HG03342 (cell line): ENCODE measurements at regions not wholly inside any gene's neighbourhood (a gene's known extent, or its start where the extent isn't known, plus 50 kb on each side); places are given as distances from the start of the nearest gene placed in this dataset.

Experiments used
- ATAC-seq: cut with Tn5 transposase; IDR thresholded peaks from one replicate; pipeline ENCODE4 v1.9.1; 2021; ENCODE audit warnings: mild to moderate bottlenecking, moderate library complexity; ENCODE audit not compliant: unreplicated experiment

DNA sequence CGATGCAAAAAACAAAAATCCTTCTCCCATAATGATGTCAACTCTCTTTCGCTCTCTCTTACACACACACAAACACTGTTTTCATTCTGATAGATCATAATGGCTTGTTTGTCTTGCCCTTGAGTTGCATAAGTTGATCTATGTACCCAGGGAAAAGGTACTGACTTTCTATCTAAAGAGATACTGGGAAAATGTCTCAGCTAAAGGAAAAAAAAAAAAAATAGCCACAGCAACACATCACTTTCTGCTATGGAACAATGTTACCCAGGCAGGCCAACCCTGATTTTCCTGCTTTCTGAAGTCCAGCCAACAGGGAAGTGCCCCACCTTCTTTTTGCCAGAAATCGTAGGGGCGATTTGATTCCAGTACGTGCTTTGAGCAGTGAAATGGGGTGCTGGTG is 212.6 kb upstream of the ACTBL2 start:
- no peak for ATAC-seq

DNA sequence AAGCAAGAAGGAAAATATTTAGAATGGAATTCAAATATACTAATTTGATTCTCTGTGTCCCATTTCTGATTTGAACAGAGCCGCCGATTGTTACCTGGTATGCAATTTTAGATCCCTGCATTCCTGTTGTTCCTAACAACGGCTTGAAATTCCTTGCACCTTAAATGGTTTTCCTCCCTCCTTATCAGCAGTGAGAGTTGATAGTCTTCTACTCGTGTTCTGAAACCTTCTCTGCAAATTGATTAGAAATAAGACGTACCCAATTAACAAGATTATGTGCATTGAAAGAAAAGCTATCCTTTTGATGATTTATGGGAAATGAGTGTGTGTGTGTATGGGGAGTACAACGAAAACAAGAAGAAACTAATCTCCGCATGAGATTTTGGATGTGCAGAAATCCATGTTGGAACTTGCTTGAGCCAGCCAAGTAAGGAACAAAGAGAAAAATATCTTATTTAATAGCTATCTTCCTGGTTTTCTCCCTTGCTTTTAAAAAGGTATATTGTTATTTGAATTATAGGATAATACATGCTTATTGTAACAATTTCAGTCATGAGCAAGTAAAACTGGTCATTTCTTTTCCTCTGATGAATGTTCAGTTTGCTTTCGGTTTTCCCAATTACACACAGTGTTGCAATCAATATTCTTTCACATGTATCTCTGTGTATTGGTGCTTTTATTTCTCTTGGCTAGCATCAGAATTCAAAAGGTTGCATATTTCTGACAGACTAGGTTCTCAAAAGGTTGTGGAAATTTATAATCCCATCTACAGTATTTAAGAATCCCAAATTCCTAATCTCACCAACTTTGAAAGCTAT is 211.1 kb upstream of the ACTBL2 start:
- ATAC-seq: no peak

DNA sequence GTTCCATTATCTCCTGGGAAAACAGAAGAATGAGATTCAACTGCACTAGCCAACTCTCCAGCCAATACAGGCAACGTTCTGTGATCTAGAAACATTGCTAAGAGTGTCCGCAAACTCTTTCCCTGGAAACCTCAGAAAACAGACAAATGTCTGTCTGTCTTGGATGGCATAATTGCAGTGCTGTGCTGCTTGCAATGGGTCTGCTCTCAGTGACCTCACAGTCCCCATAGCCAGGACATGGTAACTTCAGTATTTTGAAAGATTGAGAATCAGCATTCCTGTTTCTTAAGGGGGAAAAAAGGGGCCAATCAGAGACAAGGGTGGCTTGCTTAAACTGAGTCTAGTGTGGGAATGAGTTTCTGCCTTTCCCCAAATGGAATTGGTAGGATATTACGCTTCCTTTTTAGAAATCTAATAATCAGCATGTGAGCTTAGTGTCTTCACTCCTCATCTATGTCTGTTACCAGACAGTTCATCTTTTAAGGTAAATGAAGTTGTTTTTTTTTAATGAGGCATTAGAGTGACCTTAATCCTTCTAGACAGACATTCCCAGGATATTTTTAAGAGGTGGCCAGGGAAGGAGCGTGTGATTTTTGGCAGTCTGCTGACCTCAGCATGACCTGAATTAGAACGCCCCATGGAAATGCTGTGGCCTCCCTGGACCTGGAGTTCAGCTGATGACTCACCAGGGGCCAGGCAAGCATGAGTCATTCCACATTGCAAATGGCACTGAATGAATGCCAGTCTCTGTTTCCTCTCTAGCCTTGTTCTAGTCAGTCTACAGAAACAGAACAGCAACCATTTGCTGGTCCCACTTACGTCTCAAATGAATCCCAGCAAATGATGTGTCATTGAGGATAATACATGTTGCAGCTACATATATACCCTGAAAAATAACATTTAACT is 210.2 kb upstream of the ACTBL2 start:
- no peak for ATAC-seq

DNA sequence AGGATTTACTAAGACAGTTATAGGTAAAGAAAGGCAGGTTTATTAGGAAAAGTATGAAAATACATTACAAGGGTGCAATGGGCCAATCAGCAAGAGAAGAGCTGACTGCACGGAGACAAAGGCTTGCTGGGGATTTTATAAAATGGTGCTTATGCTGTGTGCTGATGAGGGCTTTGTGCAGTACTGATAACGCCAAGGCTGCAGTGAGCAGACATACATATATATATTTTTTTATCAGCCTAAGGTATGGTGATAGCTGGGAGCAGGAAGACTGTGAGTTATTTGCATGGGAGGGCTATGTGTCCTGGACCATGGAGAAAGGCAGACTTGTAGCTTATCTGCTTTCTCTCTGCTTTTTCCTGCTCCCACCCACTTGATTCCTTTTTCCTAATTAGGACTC is 208.1 kb upstream of the ACTBL2 start:
- ATAC-seq: no peak

DNA sequence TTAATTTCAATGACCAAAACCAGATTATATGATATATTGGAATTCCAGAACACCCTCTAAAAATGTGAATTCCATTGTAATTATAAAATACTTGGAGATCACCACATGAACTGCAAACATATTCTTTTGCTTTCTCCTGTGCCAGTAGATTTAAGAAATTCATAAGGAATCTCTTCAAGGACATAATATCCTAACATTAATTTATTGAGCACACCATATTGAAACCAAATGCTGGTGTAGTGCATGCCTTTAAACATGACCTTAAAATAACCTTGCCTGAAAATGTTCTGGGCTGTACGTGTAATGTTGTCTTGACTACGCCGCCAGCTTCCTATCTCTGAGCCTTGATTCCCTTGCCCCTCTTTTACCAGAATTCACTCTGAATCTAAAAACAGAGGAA is 205.0 kb upstream of the ACTBL2 start:
- ATAC-seq: no peak

DNA sequence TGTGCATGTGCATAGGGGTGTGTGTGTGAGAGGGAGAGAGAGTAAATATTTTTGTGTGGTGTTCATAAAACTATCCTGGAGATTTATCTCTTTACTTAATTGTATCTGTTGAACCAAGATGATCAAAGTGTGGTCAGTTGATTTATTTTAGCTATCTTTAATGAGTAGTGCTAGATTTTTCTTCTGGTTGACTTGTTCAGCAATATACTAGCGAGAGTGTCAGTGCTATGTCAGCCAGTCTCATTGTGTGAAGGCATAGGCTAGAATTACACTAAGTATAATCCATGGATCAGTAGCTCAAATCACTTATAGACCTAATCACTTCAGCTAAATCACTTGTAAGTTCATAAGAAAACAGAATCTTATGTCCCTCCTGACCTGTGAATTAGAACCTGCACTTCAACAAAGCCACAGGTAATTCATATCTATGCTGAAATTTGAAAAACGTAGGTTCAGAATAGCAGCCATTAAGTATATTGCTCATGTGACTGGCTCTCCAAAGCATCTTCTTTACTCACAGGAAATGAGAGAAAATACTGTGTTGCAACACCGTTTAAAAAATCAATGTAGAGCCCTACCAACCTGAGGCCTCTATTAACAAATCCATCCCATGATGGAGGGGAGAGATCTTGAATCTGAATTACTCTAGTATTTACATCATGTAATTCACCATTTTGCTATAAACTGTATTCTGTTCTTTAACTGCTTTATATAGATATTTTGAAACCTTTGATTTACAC is 203.1 kb upstream of the ACTBL2 start:
- no peak for ATAC-seq

DNA sequence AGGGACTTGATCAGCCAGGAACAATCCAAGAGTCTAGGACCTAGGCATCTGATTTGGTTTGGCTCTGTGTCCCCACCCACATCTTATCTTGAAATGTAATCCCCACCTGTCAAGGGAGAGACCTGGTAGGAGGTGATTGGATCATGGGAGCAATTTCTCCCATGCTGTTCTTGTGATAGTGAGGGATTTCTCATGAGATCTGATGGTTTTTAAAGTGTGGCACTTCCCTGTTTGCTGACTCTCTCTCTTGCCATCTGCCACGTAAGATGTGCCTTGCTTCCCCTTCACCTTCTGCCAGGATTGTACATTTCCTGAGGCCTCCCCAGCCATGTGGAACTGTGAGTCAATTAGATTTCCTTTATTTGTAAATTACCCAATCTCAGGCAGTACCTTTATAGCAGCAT is 201.7 kb upstream of the ACTBL2 start:
- ATAC-seq: no peak

DNA sequence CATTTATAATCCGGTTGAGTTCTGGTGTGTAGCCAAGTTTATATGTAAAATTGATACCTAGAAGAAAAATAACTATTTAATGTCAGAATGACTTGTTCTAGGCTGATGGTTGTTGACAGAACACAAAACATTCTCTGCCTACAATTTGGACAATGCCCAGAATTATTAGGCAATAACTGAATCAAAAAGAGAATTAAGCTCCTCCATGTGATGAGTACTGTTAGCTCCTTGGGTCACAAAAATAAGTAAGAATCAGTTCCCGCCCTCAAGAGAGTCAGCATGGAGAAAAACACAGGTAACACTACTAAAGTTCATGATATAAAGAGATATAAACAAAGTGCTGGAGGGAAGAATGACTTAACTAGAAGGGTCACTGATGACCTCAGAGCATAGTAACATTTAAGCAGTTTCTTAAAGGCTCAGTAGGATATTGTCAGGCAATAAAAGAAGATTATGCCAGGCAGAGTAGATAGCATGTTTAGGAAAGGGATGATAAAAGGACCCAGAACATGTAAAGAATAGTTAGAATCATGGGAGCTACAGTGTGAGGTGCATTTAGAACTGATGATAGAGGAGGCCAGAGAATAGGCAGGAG is 200.5 kb upstream of the ACTBL2 start:
- no peak for ATAC-seq

DNA sequence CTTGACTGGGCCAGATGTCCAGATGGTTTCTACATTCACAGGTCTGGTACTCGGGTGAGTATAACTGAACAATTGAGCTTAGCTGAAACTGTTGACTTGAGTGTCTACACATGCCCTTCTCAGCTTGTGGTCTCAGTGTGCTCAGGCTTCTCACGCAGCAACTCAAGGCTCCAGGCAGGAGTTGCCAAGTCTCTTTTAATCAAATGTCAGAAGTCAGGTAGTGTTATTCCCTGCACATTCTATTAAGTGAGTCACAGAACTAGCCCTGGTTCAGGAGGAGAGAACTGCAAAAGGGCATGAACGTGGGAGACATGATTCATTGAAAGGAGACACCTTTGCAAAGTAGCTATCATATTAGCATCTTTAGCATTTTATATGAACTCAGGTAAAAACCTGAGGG is 199.3 kb upstream of the ACTBL2 start:
- no peak for ATAC-seq

DNA sequence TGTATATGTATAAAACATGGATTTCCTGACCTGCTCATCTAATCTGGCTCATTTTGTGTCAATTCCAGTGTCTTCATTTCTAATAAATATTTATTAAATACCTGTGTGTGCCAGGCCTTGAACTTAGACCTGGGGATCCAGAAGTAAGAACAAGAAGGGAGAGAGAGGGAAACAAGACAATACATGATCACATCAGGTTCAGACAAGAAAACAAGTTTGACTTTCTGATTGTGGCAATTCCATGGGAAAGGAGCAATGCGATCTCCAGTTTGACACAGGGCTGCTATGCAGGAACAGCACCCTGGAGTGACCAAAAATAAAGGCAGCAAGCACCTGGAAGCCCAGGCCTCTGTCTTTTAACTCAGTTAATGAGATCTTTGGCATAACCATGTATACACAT is 198.1 kb upstream of the ACTBL2 start:
- no peak for ATAC-seq

DNA sequence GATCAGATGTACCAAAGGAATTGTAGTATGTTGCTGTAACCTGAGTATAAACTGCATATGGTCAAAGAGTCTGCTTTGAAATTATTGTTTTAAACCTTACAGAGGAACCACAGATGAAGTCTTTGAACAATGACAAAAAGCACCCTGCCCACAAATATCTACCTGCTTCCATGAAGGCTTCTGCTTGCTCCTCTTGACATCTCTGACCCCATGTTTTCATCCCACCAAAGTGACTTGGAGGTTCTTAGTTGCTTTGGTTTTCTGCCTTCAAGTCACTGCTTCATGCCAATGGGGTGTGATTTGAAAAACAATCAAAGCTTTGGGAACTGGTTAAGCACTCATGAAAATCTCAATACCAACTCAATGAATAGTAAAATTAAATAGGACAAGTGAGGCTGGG is 194.6 kb upstream of the ACTBL2 start:
- no peak for ATAC-seq

DNA sequence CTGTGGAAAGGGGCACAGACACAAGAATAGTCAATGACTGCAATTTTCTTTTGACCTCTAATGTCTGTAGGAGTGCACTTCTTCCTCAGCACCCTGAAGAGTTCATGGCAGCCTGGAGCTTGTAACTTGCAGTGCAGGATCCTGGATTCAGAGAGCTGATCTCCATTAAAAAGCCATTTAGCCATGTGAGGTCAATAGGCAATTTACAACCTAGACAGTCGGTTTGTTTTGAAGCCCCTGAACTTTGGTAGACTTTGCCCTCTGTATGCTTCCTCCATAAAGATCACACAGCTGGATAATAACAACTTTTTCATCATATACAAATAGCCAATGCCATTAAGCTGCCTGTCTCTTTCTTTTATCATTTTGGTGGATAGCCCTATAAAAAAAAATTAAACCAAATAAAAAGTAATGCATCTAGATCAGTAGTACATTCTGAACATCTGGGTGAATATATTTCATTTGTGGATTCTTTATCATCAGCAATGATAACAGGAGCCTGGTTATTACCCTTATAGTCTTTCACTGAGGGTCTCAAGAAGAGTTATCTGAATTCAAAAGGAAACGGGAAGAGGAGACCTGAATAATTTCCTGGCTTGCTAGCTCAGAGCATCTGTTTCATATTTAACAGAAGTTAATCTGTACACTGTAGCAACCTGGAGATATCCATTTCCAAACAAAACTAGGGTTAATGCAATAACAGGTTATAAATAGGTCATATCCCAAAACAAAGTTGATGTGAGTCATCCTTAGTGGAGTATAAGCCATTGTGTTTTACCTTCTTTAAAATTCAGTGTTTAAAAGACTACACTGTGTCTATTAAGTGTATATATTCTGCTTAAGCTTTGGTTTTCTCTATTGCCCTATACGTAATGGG is 193.8 kb upstream of the ACTBL2 start:
- no peak for ATAC-seq

DNA sequence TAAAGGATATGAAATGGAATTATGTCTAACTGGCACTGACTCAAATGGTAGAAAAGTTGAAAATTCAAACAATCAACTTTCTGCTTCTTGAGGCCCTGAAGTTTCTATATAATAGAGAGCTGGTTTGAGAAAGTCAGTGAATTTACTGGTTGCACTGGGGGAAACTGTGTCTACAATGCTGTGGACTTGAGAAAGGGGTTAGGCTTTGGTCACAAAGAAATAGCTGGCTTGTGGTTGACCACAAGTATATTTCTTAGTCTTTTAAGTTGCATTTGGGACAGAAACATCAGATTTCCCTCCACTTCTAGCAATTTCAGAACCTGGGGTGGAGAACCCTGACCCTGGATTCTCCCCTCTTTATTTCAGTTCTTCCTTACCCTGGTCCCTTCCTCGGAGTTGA is 192.6 kb upstream of the ACTBL2 start:
- ATAC-seq: no peak

DNA sequence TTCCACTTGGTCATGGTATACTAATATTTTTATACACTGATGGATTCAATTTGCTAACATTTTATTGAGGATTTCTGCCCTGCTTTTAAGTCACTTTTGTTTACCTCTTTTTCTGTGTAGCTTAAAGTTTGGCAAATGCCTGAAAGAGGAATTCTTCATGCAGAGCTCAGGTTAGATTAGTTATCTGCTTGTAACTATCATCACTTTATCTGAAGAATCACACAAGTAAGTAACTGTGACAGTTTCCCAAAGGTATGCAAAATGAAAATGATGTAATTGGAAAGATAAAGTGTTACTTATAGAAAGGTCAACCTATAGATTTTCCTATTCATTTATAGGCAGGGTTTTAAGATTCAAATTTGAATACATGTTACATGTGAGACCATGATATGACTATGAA is 188.8 kb upstream of the ACTBL2 start:
- ATAC-seq: no peak

DNA sequence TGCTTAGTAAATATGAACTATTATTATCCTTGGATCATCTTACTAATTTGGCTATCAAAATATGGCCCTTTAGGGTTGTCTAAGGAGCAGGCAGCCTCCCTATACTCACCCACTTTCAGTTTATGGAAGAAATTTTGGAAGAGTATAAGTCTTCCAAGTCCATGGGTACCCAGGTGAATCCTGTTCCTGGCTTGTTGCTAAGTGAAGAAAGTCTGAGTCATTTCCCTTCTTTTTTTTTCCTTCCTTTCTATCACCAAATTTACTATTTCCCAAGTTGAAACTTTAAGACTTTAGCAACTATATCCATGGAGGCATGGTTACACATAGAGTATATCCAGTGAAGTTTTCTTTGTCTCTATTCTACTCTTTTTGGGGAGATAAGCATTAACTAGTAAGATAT is 184.0 kb upstream of the ACTBL2 start:
- ATAC-seq: no peak

DNA sequence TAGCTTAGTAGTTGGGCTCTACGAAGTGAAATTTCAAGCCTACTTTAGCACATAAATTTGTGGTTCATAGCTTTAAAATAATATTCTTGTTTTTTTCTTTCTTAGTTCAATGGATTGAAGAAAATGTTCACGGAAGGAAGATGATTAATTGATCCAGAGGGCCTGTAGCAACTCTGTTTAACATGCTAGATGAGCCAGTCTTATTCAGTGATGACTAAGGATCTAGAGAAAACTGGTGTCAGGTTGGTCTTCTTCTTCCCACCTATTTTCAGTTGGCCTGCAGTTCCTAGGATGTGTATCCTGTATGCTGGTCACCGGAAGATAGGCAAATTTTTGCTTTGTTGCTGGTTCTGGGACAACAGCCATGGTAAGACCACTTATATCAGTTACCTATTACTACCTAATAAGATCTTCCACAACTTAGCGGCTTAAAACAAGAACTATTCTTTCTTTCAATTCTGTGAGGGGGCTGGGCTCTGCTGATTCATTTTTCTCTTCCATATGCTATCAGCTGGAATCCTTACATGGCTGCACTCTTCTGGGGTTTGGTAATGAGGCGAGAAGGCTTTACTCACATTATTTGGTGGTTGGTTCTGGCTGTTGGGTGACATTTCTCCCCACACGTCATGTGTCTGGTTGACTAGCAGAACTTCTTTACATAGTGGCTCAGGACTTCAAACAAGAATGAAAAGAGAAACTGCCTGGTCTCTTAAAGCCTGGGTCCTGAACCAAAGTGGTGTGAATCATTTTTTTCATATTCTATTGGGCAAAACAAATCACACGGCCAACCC is 182.7 kb upstream of the ACTBL2 start:
- no peak for ATAC-seq

DNA sequence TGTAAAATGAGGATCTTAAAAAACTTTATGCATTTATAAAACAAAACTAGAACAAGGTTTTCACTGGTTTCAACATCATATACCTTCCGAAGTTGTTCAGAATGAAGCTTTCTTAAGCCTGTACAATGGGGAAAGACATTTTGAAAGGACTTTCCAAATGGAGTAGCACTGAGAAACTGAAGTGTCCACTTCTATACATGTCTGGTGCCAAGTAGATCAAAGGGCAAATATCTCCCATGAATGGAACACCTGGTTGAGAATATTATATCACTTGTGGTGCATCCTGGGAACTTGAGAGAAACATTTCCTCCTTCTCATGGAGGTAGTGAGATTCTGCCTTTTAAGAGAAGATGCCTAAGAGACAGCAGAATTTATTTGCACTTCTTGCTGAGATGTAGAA is 182.1 kb upstream of the ACTBL2 start:
- no peak for ATAC-seq

DNA sequence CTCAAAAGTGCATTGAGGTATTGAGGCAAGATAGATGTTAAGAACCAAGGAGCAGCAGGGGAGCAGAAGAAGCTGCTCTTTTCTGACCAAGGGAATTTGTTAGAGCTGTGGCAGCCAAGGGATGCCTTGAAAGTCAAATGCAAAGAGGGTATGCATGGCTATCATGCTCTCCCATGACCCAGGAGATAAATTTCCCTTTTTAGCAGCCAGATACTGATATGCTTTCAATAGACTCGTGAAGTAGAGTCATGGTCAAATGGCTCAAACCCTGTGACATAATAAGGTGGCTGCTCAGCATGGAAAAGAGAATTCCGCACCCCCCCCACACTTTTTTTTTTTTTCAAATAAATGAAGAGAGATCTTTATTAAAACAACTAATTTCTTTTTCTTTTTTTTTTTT is 180.9 kb upstream of the ACTBL2 start:
- no peak for ATAC-seq

DNA sequence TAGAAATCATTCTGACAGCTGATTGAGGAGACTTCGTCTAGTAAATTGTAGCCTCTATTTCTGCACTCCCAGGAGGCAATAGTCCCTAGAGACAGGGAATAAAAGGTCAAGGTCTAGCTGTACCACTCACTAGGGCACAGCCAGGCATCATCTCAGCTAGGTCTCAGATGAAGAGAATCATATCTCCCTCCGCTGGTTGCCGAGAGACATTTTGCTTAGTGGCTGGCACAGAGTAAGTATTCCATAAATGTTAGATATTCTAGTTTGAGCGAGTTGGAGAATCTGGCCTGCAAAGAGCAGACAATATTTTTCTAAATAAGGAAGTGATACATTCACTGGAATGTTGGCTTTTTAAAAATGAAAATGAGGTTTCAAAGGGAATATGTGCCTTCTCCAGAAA is 180.4 kb upstream of the ACTBL2 start:
- ATAC-seq: no peak
